SW480 (cell line): ENCODE measurements at regions not wholly inside any gene's neighbourhood (a gene's known extent, or its start where the extent isn't known, plus 50 kb on each side); places are given as distances from the start of the nearest gene placed in this dataset.

Experiments
- DNase-seq: peaks from one replicate; pipeline ENCODE4 v3.0.0-alpha.2; 2016; ENCODE audit warnings: low spot score

DNA sequence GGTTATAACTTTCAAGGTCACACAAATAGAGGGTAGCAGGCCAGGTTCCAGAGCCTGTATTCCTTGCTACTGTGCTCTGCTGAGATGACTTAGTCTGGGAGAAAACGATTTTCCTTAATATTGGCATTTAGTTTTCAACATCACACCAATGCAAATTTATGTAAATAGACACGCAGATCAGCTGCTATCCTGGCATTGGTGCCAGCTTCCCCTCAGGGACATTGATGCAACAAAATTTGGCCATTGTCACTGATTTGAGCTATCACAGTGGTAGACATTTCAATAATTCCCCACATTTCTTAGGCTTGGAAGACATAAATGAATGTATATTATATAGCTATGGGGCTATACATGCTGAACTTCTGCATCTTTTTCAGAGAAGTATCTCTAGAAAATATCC, 71.6 kb upstream of the ASTN2 start:
- DNase-seq = no peak

DNA sequence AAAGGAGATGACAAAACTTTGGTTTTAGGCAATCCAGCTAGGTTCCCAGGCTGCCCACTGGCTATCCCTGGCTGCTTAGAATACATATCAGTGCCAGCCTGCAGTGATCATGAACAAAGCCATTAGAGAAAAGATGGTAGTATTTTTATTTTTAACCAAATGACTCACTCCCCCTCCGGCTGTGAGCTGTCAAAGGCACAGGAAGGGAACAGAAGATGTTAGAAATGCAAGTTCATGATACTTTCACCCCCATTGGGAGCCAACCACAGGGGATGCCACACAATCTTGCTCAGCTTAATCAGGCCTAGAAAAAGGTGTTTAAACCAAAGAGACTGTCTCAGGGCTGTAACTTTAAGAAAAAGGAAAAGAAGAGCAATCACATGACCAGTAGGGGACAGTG, 70.3 kb upstream of the ASTN2 start:
- DNase-seq = no peak

DNA sequence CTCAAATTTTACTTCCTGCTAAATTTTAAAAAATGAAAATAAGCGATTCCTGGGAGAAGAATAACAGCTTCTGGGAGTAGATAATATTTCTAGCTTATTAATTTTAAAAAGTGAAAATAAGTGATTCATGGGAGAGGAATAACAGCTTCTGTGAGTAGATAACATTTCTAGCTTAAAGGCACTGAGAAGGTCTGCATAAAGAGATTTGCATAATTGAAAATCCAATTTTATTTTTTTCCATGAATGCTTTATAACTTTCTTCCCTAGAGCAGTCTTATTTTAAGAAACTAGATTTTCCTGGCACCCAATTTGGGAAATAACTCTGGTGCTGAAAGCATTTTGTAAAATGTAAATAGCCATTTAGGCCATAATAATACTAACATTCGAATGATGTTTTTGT, 65.9 kb upstream of the ASTN2 start:
- no peak for DNase-seq

DNA sequence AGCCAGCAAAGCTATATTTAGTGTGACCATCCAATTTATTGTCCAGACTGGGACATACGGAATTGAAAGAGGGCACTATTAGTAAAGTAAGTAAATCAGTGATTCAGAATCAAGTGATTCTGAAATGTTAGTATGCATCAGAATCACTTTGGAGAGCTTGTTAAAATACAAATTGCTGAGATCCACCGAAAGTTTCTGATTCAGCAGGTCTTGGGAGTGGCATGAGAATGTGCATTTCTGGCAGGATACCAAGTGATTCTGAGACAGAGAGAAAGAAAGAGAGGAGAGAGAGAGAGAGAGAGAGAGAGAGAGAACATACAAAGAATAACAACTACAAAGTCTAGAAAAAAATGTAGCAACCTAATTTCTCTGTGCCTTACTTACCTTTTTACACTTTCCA, 65.4 kb upstream of the ASTN2 start:
- no peak for DNase-seq

DNA sequence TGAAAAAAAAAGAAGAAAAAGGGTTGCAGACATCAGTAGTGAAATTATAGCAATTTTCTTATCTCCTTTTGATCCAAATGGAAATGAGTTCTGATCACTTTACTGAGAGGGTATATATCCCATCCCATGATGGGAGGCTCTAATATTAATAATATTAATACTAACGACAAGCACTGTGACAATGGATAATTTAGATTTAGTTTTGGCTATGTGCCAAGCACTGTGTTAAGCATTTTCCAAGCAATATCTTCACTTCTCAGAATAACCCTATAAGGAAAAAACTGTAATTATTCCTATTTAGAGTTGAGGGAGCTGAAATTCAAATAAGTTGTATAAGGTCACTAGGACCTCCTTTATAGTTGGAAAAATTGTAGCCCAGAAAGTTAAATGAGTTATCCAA, 58.4 kb upstream of the ASTN2 start:
- no peak for DNase-seq

DNA sequence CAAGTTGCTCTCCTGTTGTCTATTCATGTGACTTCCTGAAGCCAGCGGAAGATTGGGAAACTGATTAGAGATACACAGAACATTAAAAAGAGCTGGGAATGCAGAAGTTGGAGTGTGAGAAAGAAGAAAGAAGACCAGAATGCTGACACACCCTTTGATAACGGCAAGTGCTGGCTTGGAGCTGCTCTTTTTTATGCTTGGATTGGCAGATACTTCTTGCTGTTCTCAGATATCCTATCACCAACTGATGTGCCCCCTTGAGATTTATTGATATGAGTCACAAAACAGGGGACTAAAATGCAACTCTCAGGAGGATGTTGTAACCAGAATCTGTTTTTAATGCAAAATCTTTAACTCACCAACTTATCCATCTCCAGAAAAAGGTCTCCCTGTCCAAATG, 56.0 kb upstream of the ASTN2 start:
- no peak for DNase-seq

DNA sequence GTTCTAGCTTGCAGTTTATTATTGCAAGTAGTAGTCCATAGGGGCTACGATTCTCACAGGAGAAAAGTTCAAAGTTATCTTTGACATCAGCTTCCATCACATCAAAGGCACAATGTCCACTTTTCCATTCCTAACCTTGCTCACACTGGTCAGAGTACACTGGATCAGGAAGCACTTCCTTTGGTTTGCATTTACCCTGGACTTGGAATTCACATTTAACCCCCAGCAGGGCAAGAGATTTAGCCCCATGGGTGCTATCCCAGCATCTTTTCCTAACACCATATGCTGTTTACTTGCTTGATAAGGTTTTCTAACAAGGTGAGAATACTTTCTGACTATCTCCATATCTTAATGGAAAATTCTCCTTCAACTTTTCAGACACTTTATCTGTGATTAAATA, 55.6 kb upstream of the ASTN2 start:
- DNase-seq = no peak

DNA sequence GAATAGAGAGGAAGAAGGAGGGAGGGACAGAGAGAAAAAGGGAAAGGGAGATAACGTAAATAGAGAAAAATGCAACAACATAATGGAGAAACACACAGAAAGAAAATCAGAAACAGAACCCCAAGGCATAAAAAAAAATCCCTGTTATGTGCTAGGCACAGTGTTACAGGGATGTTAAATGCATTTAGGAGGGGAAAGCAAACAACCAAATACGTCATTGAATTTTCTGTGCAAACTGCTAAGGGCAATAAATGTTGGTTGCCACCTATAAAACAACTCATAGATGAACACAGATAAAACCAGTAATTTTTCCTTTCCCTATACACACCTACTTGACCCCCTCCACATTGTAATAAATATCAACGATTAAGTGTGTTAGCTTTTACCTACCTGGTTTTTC, 51.3 kb upstream of the ASTN2 start:
- DNase-seq = no peak

DNA sequence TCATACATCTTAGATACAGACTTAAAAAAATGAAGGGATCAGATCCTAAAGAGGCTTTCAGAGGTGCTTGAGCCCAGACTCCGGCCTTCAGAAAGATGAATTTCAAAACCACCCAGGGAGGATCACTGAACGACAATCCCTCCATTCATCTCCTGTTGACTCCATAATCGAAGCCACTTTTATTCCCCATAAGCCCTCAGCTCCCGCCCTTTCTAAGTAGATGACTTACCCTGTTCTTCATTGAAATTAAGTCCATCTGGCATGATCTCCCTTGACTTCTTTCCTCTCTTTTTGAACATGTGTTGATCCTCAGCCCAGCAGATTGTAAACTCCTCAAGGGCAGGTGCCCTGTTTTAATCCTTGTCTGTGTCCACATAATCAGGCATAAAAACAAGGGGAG, 50.8 kb upstream of the ASTN2 start:
- no peak for DNase-seq

DNA sequence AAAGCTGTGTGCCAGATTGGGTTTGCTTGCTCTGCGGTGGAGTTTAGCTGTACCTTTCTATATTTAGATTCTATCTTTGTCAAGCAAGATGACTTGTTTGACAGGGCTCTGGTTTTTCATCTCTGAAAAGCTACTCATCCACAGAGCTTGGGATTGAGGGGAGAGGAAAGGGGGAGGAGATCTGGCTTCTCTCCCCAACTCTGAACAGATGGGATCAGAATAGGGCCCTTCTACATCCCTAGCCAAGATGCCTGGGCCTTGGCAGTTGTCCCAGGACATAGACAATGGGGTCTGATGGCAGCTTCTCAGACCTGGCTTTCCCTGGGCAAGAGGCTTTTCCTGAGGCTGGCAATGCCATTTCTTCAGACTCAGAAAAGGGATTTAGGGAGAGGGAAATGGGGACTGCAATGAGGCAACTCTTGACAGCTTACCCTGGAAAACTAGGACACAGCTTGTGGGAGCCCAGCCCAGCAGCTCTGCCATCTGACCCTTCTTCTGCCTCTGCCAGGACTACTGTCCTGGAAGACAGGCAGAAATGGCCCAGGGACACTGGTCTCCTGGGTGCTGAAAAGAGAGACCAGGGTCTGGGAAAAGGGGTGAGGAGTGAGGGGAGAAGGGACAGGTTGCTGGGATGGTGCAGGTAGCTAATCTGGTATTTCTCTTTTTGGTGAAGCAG, 50.2 kb upstream of the ASTN2 start:
- DNase-seq = no peak
